DOHH2 (cell line): ENCODE measurements at regions not wholly inside any gene's neighbourhood (a gene's known extent, or its start where the extent isn't known, plus 50 kb on each side); places are given as distances from the start of the nearest gene placed in this dataset.

Source experiments
- H3F3A ChIP-seq: fragments of 200-600 bp; sonication (generic), shearing (Covaris generic); 2 replicates; pipeline ENCODE4 v1.6.0; 2016; ENCODE audit warnings: antibody characterized with exemption, mild to moderate bottlenecking; ENCODE audit not compliant: control insufficient read depth, insufficient read depth
- H3K27ac ChIP-seq: fragments of 200-600 bp; sonication (generic); 2 replicates; pipeline ENCODE4 v1.5.1; 2014; ENCODE audit warnings: low read depth, mild to moderate bottlenecking, low read length, moderate library complexity
- H3K27me3 ChIP-seq: fragments of 200-600 bp; sonication (generic); 2 replicates; pipeline ENCODE4 v1.6.1; 2014; ENCODE audit warnings: mild to moderate bottlenecking, low read length, mixed read lengths; ENCODE audit not compliant: control insufficient read depth
- H3K36me3 ChIP-seq: fragments of 200-600 bp; sonication (generic); 2 replicates; pipeline ENCODE4 v1.6.1; 2014; ENCODE audit warnings: mild to moderate bottlenecking, low read length, moderate library complexity, mixed read lengths; ENCODE audit not compliant: control insufficient read depth
- H3K4me1 ChIP-seq: fragments of 200-600 bp; sonication (generic); 2 replicates; pipeline ENCODE4 v1.6.1; 2014; ENCODE audit warnings: mild to moderate bottlenecking, low read length, mixed read lengths; ENCODE audit not compliant: control insufficient read depth
- H3K4me2 ChIP-seq: fragments of 200-600 bp; sonication (generic); 2 replicates; pipeline ENCODE4 v1.6.0; 2014; ENCODE audit warnings: mild to moderate bottlenecking, low read length, moderate library complexity
- H3K4me3 ChIP-seq: fragments of 200-600 bp; sonication (generic); 2 replicates; pipeline ENCODE4 v1.5.1; 2014; ENCODE audit warnings: mild to moderate bottlenecking, low read length, mixed read lengths
- H3K79me2 ChIP-seq: fragments of 200-600 bp; sonication (generic); 2 replicates; pipeline ENCODE4 v1.6.1; 2014; ENCODE audit warnings: mild to moderate bottlenecking, low read length, mixed read lengths; ENCODE audit not compliant: control insufficient read depth
- H3K9me2 ChIP-seq: fragments of 200-600 bp; sonication (generic); replicated peaks from 2 replicates; pipeline ENCODE4 v1.6.1; 2014; ENCODE audit warnings: mild to moderate bottlenecking, low read length, mixed read lengths; ENCODE audit not compliant: control insufficient read depth
- H3K9me3 ChIP-seq: fragments of 200-600 bp; sonication (generic); 2 replicates; pipeline ENCODE4 v1.6.1; 2014; ENCODE audit warnings: antibody characterized with exemption, low read length, mixed read lengths; ENCODE audit not compliant: control insufficient read depth, insufficient read depth
- H4K20me1 ChIP-seq: fragments of 200-600 bp; sonication (generic); 2 replicates; pipeline ENCODE4 v1.6.0; 2014; ENCODE audit warnings: low read depth, mild to moderate bottlenecking, antibody characterized with exemption, low read length, moderate library complexity; ENCODE audit not compliant: control insufficient read depth, insufficient read depth
- CTCF ChIP-seq: fragments of 200-600 bp; sonication (generic); IDR thresholded peaks from one replicate; pipeline ENCODE4 v1.5.1; 2014; ENCODE audit warnings: antibody characterized with exemption, mild to moderate bottlenecking, low read depth, low read length; ENCODE audit not compliant: poor library complexity, severe bottlenecking
- EZH2phosphoT487 ChIP-seq: fragments of 200-600 bp; sonication (generic); IDR thresholded peaks from 2 replicates; pipeline ENCODE4 v1.6.1; 2017; ENCODE audit warnings: borderline replicate concordance, mild to moderate bottlenecking, antibody characterized with exemption, low read length, moderate library complexity, mixed read lengths

DNA sequence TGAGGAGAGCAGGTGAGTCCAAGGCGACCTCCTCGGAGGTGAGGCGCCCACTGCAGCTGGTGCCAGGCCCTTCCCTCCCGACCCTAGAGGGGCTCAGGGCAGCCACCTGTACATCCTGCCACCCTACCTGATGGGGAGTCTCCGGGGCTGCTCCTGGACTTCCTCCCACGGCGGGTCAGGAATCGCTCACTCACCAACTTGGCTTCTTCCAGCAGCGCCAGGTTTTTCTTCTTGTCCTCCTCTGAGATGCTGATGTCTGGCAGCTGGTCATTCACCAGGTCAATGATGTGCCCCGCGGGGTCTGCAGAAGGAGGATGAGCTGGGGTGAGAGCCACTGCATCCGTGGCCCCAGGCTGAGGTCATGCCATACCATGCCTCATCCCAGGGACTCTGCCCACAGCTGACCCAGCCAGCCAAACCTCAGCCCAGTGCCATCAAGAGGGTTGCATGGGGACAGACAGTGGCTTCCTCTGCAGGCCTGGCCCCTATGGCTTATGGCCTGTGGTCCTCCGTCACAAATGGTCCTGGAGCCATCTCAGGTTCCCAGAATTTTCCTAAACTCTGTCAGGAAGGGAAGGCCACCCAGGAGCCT lies 61.0 kb upstream of the LYVE1 start:
- H4K20me1 ChIP-seq = no peaks in the 10 kb centered on the region
- no peak overlapping the region for H3K4me2 ChIP-seq
- no peaks in the 10 kb centered on the region for H3K9me3 ChIP-seq
- H3K27ac ChIP-seq = no peak overlapping the region
- H3K4me1 ChIP-seq = peaks cover 6% of the 10 kb centered on the region; the same call in 1 of the 2 replicates
- H3K9me2 ChIP-seq = no peaks in the 10 kb centered on the region
- no peaks in the 10 kb centered on the region for H3K79me2 ChIP-seq
- H3K36me3 ChIP-seq = no peaks in the 10 kb centered on the region
- no peaks in the 10 kb centered on the region for H3K27me3 ChIP-seq
- H3K4me3 ChIP-seq = no peak overlapping the region
- H3F3A ChIP-seq = no peaks in the 10 kb centered on the region
- TF ChIP-seq CTCF (no peak), EZH2phosphoT487 (no peak)

DNA sequence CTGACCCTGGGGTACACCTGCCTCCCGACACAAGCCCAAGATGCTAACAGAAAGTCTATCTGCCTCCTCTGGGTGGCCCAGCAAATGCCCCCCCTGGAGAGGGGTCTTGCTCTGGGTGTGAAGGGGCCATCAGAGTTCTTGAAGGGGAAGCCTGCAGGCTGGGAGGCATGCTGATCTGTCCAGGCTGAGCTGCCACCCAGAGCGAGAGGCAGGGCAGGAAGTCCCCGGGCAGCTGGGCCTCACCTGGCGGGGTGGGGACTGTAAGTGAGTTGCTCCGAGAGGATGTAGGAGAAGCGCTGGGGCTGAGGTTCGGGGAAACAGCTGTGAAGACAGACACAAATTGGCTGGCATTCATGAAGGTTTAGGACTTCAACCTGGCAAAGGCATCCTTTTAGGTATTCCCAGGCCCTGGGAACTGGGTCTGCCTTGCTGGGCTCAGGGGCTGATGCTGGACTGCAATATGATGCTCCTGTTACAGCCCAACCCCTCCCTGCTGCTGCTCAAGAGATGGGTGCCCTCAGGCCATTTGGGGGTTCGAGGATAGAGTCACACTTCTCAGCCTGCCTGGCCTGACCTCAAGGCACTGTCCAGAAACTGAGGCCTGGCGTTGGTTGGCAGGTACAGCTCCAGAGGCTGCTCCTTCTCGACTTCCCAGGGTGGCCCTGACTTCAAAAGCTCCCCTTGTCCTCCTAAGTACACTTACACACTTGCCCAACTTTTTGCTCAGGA lies 60.2 kb upstream of the LYVE1 start:
- no peaks in the 10 kb centered on the region for H3K27me3 ChIP-seq
- no peak overlapping the region for H3K4me2 ChIP-seq
- peaks cover 11% of the 10 kb centered on the region for H3K4me1 ChIP-seq
- H3K36me3 ChIP-seq = no peaks in the 10 kb centered on the region
- no peak for TF ChIP-seq CTCF
- no peak for TF ChIP-seq EZH2phosphoT487
- no peaks in the 10 kb centered on the region for H3K9me2 ChIP-seq
- no peaks in the 10 kb centered on the region for H4K20me1 ChIP-seq
- H3K9me3 ChIP-seq = no peaks in the 10 kb centered on the region
- H3K27ac ChIP-seq = no peak overlapping the region
- H3K79me2 ChIP-seq = no peaks in the 10 kb centered on the region
- H3F3A ChIP-seq = no peaks in the 10 kb centered on the region
- no peak overlapping the region for H3K4me3 ChIP-seq

GRCh38 chr11:10627816-10628215 lies 59.4 kb upstream of the LYVE1 start:
- Histone ChIP-seq H3F3A (no peaks in the 10 kb centered on the region), H3K79me2 (no peaks in the 10 kb centered on the region), H3K9me3 (no peaks in the 10 kb centered on the region), H3K27ac (no peak overlapping the region), H3K4me2 (no peak overlapping the region), H3K27me3 (no peaks in the 10 kb centered on the region), H3K4me1 (peaks cover 18% of the 10 kb centered on the region), H4K20me1 (no peaks in the 10 kb centered on the region), H3K36me3 (no peaks in the 10 kb centered on the region), H3K4me3 (no peak overlapping the region), H3K9me2 (no peaks in the 10 kb centered on the region)
- no peak for TF ChIP-seq EZH2phosphoT487
- TF ChIP-seq CTCF = no peak
